Choroid plexus epithelial cell (primary cell): ENCODE measurements at regions not wholly inside any gene's neighbourhood (a gene's known extent, or its start where the extent isn't known, plus 50 kb on each side); places are given as distances from the start of the nearest gene placed in this dataset.
"Not testable (repeated sequence)": the region's sequence is repeated elsewhere in the genome, so short reads cannot be mapped to it uniquely, and the experiment has no call there.

Experiments
- DNase-seq: peaks from one replicate; pipeline ENCODE4 v3.0.0-alpha.2; 2010; ENCODE audit warnings: low read depth
- H3K4me3 ChIP-seq: 2 replicates; pipeline ENCODE4 v1.5.1; 2011; ENCODE audit warnings: low read depth, mild to moderate bottlenecking, control low read depth, low read length, moderate library complexity
- TF ChIP-seq, protein P1 (sequence below): conservative IDR thresholded peaks from 2 replicates; pipeline ENCODE4 v1.5.1; 2011; ENCODE audit warnings: low read depth, mild to moderate bottlenecking, control low read depth, inconsistent platforms, low read length, moderate library complexity

DNA sequence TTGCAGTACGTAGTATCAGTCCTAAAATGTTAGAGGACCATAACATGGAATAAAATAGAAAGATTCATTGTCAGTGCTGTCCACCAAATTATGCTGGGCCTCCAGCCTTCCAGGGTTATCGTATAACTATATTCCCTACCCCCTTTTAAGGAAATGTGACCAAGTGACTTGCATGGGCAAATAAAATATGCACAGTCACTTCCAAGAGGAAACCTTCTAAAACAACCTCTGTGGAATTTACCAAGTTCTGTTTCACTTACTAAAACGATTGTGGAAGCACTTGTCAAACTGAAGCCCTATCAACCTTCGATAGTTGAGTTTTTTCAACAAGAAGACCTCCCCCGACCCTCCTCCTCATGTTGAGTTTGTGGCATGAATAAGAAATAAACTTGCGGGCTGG, 345.4 kb upstream of the C16orf82 start:
- H3K4me3 ChIP-seq: no peak overlapping the region
- DNase-seq: no peak
- TF ChIP-seq, protein P1, sequence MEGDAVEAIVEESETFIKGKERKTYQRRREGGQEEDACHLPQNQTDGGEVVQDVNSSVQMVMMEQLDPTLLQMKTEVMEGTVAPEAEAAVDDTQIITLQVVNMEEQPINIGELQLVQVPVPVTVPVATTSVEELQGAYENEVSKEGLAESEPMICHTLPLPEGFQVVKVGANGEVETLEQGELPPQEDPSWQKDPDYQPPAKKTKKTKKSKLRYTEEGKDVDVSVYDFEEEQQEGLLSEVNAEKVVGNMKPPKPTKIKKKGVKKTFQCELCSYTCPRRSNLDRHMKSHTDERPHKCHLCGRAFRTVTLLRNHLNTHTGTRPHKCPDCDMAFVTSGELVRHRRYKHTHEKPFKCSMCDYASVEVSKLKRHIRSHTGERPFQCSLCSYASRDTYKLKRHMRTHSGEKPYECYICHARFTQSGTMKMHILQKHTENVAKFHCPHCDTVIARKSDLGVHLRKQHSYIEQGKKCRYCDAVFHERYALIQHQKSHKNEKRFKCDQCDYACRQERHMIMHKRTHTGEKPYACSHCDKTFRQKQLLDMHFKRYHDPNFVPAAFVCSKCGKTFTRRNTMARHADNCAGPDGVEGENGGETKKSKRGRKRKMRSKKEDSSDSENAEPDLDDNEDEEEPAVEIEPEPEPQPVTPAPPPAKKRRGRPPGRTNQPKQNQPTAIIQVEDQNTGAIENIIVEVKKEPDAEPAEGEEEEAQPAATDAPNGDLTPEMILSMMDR: no peak

DNA sequence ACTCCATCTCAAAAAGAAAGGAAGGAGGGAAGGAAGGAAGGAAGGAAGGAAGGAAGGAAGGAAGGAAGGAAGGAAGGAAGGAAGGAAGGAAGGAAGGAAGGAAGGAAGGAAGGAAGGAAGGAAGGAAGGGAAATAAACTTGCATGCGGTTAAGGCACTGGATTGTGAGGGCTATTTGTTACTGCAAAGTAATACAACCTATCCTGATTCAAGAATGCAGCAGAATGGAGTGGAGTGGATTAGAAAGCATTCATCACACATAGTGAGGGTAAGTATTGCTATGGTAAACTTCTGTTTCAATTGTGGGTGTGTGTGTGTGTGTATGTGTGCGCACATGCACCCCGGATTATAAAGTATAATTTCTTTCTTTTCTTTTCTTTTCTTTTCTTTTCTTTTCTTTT, 344.8 kb upstream of the C16orf82 start:
- H3K4me3 ChIP-seq, DNase-seq: not testable (repeated sequence)

DNA sequence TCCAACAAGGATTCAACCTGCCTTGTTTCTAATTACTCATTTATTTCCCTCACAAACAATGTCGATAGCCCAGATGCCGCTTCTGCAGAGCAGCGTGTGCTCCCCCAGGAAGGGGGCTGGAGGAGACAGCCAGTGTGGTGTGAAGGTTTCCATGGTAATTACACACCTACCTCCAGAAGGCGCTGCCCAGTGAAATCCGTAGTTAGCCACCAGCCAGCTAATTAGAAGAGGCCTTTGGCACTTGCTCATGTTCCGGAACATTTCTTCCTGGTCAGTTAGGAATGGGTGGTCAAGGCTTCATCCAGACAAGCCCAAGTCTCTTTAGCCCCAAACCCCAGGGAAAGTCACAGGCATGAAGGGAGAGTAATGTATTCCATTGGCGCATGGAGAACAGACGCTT, 342.5 kb upstream of the C16orf82 start:
- no peak for DNase-seq
- TF ChIP-seq, protein P1: no peak
- no peak overlapping the region for H3K4me3 ChIP-seq

DNA sequence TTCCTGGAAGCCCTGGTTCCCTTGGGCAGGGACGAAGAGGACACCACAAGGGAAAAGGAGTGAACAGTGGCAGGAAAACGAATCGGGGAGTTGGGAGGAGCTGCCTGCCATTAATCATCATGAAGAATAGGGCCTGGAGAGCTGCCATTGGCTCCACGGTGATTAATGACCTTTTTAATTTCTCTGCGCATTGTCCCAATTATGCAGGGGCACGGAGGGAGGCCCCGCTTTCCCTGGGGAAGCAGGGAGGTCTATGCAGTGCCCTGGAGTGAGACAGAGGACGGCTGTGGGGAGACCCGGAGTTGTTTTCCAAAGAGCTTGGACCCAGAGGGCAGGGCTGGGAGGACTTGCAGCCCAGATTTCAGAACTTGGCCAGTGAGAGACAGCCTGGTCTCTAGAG, 338.9 kb upstream of the C16orf82 start:
- TF ChIP-seq, protein P1: no peak
- no peak overlapping the region for H3K4me3 ChIP-seq
- no peak for DNase-seq

- DNase-seq: no peak
- H3K4me3 ChIP-seq: no peak overlapping the region
- TF ChIP-seq, protein P1: no peak
Observed at GRCh38 chr16:26729951-26730541, 336.7 kb upstream of the C16orf82 start.

DNA sequence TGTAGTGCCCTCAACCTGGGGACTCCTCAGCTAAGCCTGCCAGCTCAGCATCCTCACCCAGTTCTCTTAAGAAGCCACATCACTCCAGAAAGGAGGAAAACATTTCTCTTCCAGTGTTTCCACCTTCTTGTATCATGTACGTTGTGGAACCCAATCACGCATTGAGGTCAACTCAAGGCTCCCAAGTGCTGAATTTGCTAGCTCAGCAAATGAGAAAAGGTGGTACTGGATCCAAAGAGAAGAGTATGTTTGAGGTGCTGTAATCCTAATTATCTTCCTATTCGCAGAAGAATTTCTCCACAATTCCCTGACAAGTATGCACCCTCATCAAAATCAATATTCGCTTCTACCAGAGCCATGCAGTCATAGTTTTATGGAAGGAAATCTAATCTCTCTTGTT, 335.0 kb upstream of the C16orf82 start:
- TF ChIP-seq, protein P1: no peak
- no peak overlapping the region for H3K4me3 ChIP-seq
- no peak for DNase-seq

DNA sequence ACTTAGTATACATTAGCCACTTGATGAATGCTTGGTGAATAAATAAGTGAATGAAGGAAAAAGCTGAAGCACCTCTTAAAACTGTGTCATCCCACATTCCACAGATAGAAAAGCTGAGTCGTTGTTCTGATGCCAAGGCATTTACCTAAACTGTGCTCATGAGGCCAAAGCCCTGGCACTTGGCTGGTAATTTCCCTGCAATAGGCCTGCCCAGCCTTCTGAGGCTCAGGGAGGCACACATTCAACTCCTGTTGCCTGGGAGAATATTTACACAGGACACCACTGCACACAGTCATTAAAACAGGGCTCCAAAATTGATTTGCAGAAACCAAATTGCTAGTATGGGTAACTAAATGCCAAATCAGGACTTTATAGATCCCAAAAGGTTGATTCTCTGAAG, 333.0 kb upstream of the C16orf82 start:
- no peak overlapping the region for H3K4me3 ChIP-seq
- TF ChIP-seq, protein P1: no peak
- DNase-seq: no peak
